ENCODE measurements at regions not wholly inside any gene's neighbourhood (a gene's known extent, or its start where the extent isn't known, plus 50 kb on each side); places are given as distances from the start of the nearest gene placed in this dataset.

- DNase-seq (ENCODE audit: low spot score), result no peak
These were observed 415.7 kb downstream of the EPM2A start for GRCh38 chr6:145319605-145320004.

- no peak for DNase-seq (ENCODE audit: low spot score)
These were observed 411.7 kb downstream of the EPM2A start for GRCh38 chr6:145323646-145324045.

DNA sequence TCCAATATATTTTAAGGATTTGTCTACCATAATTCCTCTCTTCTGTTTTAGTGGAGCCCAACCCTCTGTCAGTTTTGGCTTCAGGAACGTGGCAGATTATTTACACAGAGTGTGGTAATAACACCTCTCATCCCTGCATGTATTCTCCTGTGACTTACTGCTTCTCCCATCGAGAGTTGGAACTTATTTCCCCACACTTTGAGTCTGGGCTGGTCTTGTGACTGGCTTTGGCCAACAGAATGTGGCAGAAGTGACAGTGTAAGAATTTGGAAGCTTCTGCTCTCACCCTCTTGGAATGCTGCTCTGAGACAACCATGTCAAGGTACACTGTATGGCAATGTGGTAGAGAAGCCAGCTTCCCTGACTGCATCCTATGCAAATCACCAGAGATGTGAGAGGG lies 407.7 kb downstream of the EPM2A start:
- no peak for DNase-seq (ENCODE audit: low spot score)

GRCh38 chr6:145329257-145329656 lies 406.1 kb downstream of the EPM2A start:
- DNase-seq (ENCODE audit: low spot score), result no peak

- DNase-seq (ENCODE audit: low spot score), result no peak
These were observed 404.3 kb downstream of the EPM2A start for GRCh38 chr6:145331066-145331465.

GRCh38 chr6:145332011-145332410 lies 403.3 kb downstream of the EPM2A start:
- no peak for DNase-seq (ENCODE audit: low spot score)

DNA sequence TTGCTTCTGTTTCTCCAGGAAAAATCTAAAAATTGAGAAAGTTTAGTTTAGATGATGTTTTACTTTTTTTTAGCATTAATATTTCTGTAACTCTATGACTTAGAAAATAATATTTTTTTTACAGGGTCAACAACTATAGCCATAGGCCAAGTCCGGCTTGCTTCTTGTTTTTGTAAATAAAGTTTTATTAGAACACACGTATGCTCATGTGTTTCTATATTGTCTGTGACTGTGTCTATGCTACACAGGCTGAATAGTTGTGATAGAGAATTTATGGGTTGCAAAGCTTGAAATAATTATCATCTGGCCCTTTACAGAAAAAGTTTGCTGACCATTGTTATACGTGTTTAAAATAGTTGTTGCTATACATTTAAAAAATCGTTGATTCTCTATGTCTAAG lies 399.2 kb downstream of the EPM2A start:
- no peak for DNase-seq (ENCODE audit: low spot score)

DNA sequence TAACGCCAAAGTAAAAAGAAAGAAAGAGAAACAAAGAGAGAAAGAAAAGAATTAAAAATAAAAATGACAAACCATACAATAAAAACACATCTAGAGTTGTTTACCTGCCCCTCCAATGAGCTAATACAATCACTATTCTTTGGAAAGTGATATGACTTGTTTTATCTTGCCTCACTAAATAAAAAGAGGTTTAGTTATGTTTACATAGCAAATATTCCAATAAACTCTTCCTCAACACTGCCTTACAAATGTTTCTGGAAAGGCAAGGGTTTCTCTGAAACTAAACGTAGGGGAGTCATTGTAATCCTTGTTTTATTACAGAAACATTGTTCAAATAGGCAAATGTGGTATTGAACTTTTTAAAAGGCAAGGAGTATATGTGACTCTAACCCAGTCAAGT lies 396.2 kb downstream of the EPM2A start:
- no peak for DNase-seq (ENCODE audit: low spot score)

DNA sequence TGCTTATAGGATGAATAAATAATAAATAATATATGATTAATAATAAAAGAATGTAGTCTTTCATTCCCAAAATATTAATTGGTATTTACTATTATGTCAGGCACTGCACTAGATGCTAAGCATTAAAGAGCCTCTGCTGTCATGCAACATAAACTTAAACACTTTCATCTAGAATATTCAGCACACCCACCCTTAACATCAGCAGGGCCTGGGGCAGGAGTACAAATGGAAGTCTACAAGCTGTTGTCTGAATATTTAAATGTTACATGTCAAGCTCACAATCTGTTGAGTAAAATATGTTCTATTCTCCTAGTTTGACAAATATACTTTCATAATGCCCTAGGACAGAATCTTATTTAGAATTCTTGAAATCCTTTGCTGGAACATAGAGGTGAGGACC lies 395.1 kb downstream of the EPM2A start:
- DNase-seq (ENCODE audit: low spot score), result no peak

DNA sequence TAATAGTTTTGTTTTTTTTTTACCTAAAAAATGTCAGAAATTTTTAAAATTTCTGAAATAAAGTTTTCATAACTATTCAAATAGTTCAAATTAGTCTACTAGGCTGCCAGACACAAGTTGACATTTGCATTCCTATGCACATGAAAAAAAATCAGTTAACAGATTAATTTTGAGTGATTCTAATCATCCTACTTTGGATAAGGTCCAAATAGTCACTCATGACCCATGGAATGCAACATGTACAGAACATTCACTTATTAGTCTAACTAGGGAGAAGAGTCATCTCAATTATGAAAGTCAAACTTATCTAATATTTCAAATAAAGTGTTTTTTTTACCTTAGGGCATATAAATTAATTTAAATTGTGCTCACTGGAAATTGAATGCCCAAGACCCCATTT lies 390.2 kb downstream of the EPM2A start:
- no peak for DNase-seq (ENCODE audit: low spot score)

DNA sequence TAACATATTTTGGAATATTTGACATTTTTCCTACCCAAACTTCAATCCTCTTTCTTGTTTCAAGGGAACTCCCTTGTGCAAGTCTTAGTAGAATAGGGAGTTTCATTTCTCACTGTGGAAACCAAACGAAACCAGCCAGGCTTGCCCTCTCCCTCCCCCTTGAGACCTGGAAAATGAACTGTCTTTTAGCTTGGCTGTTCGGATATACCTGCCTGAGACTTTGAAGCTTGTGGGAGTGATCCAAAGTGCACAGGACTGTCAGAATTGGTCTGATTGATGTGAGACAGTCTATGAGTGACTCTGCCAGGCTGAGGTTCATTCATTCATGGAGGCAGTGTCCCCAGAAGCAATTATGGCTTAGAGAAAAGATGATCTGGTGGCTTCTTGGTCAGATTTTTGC lies 388.1 kb downstream of the EPM2A start:
- DNase-seq (ENCODE audit: low spot score), result no peak

GRCh38 chr6:145349950-145350510 lies 385.3 kb downstream of the EPM2A start:
- no peak for DNase-seq (ENCODE audit: low spot score)

DNA sequence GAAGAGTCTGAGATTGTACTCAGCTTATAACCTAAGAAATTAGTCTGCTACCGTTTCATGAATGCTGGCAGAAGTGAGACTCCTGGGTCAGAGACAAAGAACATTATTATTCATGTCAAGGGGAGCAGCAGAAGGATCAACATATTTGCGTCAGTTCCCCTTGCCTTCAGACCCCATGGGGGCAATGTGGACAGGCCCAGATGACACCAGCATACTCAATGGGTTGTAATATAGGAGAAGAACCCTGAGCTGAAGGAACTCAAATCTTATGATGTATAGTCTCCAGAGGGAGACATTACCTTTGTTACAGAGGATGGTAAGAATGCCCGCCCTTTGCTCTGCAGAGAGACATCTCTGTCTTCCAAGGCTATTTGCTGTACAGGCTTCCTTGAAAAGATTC lies 384.4 kb downstream of the EPM2A start:
- DNase-seq (ENCODE audit: low spot score), result no peak

DNA sequence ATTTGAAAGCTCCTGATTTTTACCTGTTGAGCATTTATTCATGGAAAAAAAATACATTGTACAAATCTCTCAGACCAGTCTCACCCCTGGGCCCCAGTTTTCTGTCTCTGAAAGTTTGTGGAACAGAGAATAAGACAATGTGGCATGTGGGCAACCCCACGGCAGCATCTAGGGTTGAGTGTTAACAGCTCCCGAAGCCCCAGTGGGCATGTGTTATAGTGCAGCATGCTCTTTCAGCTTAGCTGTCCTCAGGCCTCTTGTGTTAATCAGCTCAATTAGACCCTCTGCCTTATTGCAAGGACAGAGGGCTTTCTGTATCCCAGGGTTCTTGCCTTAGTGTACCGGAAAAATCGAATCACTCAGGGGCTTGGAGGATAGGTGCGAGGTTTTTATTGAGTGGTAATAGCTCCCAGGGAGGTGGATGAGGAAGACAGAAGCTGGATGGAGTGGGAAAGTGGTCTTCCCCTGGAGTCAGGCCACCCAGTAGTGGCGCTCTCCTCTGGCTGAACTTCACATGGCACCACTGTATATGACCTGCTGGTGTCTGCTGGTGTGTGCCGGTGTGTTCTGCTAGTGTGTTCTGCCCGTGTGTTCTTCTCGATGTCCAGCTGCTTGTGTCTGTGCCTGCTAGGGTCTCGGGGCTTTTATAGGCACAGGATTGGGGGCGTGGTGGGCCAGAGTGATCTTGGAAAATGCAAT lies 382.8 kb downstream of the EPM2A start:
- DNase-seq (ENCODE audit: low spot score), result no peak

DNA sequence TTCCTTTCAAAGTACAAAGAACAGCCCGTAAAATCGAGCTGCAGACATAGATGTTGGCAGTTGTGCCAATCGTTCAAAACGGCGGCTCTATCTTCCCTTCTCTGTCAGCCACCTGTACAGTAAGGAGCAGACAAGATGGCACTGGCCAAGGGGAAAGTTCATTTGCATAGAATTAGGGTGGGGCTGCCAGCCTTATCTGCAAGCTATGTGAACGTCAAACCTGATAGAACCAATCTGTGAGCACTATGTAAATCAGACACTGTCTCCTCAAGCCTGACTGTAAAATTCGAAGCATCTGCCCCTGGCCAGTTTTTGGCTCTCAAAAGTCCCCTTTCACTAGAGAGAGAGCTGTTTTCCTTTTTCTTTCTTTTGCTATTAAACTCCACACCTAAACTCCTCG lies 374.5 kb downstream of the EPM2A start:
- no peak for DNase-seq (ENCODE audit: low spot score)

DNA sequence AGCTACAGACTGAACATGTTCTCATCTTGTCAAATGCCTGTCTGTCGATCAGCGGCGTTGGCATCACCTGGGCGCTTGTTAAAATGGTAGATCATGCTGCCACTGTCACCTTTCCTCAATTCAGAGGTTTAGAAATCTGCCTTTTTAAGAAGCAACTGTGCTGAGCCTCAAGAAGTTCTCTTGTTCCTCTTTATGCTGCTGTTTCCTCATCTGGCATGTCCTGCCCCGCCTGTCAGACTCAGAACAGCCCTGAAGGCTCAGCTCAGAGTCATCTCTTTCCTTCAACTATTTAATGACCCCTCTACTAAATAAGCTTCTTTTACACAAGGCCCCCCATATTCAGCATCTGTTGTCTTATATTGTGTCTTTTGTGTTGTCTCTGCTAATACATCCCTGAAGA lies 368.2 kb downstream of the EPM2A start:
- no peak for DNase-seq (ENCODE audit: low spot score)

DNA sequence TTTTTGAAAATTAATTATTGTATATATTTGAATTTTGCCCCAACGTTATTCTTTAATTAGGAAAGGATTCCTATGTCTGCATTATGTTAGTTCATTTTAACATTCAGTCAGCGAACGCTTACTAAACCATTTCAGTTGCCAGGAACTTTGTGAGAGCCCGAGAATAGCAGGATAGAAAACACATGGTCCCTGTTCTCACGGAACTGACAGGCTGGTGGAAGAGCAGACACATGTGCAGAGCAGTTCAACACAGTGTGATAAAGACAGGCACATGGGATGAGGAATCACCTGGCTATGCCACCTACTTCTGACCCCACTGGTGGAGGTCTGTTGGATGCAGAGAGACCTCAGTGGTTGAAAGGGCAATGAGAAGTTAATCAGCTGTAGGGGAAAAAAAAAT lies 367.2 kb downstream of the EPM2A start:
- peak; percentile 18 for DNase-seq (ENCODE audit: low spot score)

DNA sequence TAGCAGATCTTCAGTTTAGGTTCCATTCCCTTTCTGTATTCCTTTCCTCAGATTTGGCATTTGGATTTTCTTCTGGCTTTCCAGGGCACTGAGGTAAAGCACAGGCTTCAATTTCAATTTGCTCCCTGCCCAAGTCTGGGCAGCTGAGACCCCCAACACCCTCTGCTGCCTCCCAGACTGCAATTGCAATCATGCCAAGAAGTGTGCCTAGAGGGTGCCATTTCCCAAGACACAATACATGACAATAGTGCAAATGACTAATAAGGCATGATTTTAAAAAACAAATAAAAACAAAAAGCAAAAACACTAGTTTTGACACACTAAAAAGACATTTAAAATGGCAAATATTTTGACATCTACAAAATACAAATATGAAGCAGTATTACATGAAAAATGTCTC lies 364.8 kb downstream of the EPM2A start:
- DNase-seq (ENCODE audit: low spot score), result no peak

DNA sequence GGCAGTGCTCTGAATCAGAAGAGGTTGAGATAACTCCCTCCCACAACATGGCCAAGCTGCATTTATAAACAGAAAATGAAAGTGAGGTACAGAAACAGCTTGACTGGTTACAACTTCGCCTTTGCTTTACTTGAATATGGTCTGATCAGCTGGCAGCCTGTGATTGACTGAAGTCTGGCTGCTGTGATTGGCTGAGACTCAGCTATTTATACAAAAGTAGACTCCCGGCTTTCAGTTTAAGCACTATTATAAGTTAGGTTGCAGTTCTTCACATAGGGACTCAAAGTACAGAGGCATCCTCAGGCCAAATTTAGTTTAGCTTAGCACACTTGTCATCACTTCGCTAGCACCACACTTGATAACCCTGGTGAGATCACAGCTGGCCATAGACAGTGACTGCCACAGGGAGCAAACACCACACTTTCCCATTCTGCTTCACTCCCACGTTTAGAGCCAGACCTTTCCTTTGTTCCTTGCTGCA lies 362.6 kb downstream of the EPM2A start:
- DNase-seq (ENCODE audit: low spot score), result peak; percentile 34

DNA sequence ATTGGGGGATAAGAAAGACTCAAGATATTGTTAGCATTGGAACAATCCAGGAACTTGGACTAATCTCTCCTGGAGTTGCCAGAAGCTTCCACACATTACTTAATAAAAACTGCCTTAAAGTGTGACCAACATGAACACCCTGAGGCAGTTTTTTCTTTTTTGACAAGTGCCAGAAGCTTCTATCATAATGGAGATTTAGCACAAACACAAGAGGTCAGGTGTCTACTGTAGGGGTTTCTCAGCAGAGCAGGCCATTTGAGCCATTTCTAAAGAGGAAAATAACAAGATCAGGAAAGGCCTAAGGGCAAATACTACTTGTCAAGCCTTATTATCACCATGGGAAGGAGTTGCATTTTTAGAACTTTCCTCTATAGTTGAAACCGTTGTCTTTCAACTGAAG lies 361.5 kb downstream of the EPM2A start:
- DNase-seq (ENCODE audit: low spot score), result no peak

DNA sequence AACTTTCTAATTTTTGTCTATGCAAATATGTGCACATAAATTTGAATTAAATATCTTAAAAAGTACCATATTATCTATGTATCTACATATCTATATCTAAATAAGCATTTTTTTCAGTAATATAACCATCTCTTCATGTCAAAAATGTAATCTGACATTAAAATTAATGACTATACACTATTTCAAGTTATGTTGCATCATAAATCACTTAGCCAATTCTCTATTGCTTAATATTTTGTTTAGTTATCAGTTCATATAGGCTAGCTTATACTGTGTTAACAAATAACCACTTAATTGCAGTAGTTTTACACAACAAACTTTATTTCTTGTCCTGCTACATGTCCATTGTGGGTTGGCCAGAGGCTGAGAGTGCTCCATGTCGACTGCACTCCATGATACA lies 360.8 kb downstream of the EPM2A start:
- DNase-seq (ENCODE audit: low spot score), result no peak

DNA sequence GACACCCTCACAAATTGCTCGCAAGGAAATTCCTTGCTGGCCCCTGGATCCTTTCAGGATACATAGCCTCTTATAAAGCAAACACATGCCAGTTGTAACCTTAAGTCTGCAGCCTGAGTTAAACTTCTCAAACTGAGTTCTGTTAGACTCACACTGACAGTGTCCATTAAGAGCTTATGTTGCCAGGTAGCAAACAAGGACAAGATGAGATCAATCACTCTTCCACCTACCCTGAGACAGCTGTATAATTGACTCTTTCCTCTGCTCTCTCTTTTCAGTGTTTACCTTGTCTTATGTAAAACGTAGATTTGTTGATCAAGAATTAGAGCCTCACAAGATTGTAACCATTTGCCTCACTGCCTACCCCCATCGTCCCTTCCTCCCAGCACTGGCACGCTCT lies 359.8 kb downstream of the EPM2A start:
- DNase-seq (ENCODE audit: low spot score), result no peak

- DNase-seq (ENCODE audit: low spot score), result no peak
These were observed 355.1 kb downstream of the EPM2A start for GRCh38 chr6:145380186-145380585.

DNA sequence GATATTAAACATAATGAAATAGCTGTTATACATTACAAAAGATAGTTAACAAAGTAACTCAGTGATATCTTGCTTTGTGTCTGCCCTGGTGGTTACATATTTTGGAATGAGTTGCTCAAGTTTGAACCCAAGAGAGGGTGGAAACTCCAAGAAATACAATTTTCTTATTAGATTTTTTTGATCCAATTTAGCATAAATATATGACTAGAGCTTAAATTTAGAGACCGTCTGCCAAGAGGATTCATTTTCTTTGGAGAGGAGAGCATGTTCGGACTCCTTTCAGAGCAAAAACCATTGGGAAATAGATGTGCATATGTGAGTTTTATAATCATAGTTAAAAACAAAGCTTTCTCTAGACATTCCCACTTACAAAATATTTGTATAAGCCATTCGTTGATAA lies 353.4 kb downstream of the EPM2A start:
- DNase-seq (ENCODE audit: low spot score), result no peak

Measured in GM03348 (cell line).